ELF-1 (cell line): ENCODE measurements at regions not wholly inside any gene's neighbourhood (a gene's known extent, or its start where the extent isn't known, plus 50 kb on each side); places are given as distances from the start of the nearest gene placed in this dataset.

Experiments
- DNase-seq: peaks from one replicate; pipeline ENCODE4 v3.0.0-alpha.2; 2016; ENCODE audit warnings: low read depth, low spot score

GRCh38 chr10:105729428-105729827, 1088.3 kb downstream of the SORCS3 start:
- DNase-seq, result no peak

- DNase-seq, result peak; percentile 66
These were observed 1086.5 kb downstream of the SORCS3 start for GRCh38 chr10:105727586-105727985.

- peak; percentile 63 for DNase-seq
These were observed 1086.0 kb downstream of the SORCS3 start for GRCh38 chr10:105727131-105727530.

DNA sequence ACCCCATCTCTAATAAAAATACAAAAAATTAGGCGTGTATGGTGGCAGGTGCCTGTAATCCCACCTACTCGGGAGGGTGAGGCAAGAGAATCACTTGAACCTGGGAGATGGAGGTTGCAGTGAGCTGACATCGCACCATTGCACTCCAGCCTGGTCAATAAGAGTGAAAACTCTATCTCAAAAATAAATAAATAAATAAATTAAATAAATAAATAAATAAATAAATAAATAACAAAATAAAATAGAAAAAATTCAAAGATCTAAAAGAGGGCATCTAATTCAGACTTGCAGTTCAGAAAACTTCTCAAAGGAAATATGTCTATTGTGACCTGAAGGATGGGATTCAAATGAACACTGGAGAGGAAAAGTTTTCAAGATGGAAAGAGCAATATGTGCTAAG, 1085.1 kb downstream of the SORCS3 start:
- DNase-seq, result no peak

DNA sequence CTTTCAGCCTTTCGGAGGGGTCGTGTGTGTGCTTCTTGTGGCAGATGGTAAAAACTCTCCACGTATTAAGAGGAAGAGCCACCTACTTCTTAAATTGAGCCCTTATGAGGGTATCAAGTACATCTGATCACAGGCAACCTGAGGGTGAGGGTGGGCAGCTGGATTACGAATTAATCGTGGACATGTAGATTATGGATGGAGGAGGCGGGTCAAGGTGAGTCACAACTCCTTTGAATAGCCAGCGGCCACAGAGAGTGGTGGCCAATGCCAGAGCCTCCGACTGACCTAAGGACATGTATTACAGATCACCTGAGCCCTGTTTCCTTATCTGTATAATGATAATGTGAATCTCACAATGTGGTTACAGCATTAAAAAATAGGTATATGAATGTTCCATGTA, 1083.9 kb downstream of the SORCS3 start:
- no peak for DNase-seq

GRCh38 chr10:105718207-105718995, 1077.3 kb downstream of the SORCS3 start:
- no peak for DNase-seq

DNA sequence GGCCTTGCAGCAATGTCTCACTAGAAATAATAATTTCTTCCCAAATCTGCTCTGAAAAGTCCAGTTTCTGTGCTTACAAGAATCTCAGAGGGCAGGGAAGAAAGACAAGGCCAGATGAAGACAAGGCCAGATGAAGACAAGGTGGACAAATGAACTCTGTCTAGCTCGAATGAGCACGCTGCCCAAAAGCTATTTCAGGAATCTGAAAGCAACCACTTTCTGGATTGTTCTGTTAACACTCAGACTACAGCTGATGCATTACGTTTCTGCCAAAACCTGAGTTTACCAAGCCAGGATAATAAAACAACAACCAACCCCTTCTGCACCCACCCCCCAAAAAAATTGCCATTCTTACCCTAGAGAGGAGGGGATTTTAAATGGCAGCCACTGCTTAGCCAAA, 1073.6 kb downstream of the SORCS3 start:
- no peak for DNase-seq

- DNase-seq, result no peak
These were observed 1066.5 kb downstream of the SORCS3 start for GRCh38 chr10:105707603-105708002.

DNA sequence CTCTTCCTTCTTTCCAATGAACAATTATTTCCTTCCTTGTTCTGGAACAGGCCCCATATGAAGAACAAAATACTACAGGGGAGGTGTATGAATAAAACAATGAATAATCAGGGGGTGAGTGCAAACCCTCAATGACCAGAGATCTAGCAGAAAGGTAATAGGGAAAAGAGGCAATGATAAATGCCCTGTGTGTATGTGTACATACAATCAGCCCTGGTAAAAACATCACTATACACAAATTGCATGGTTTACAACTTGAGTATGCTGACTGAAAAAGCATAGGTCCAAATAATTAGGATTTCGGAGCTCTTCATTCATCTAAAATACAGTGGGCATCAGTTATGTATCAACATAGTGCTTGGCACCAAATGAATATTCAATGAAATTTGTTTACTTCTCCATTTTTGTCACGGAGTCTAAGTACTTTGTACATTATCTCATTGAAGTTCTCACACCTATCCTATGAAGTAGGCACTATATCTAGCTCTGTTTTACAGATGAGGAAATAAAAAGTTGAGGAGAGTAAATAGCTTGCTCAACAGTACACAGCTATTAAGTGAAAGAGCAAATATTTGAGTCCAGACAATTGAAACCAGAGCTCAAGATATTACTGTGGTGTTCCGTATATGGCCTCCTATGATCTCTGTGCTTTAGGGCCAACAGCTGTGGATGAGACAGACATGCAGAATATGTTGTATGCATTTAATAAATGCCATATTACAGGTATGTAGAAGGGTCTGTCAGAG, 1065.4 kb downstream of the SORCS3 start:
- DNase-seq, result no peak

GRCh38 chr10:105702211-105702610, 1061.1 kb downstream of the SORCS3 start:
- no peak for DNase-seq

DNA sequence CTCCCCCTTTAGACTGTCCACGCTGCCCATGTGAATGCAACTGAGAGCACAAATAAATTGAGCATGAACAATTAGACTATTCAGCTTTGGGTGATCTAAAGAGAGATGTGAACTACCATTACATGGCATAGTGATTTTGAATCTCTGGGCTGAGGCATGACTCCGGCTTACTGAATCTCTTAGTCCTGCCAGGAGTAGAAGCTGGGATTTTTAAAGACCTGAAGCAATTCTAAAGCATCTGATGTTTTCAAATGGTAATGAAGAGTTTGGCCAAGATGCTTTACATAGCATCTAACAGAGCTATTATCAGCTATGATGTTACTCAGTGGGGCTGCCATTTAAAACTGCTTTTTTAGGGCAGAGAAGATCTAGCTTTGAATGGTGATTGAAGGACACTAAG, 1059.1 kb downstream of the SORCS3 start:
- DNase-seq, result no peak

DNA sequence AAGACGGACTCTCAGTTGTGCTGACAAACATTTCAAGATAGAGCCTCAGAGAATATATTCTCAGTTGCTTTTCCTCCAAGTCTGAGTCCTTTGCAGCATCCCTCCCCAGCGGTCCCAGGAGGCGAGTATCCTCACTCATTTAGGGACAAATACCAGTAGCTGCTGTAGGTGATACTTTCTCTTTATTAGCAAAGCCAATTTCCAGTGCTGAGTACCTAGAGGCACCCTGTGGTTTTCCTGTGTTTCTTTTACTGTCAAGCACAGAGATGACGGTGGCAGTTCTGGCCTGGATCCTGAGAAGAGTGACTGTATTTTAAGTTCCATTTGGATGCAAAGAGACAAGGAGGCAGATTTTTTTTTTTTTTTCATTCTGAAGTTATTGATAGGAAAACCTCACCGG, 1058.4 kb downstream of the SORCS3 start:
- DNase-seq, result no peak

DNA sequence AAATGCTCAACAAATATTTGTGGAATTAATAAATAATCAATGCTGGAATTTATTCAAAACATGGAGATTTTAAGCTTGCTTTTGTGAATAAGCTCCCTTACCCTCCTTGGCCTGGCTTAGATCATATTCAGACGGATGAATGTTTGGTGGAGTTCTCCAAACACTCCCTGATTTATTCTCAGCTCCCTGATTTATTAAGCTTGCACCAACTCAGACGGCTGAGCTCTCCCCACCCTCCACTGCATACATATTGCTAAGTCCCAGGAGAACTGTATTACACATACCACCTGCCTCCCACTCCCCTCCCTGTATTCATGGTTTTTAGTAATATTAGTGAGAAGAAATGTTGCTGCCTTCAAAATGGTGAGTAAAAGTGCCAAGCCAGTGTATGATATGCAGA, 1057.5 kb downstream of the SORCS3 start:
- DNase-seq, result no peak

DNA sequence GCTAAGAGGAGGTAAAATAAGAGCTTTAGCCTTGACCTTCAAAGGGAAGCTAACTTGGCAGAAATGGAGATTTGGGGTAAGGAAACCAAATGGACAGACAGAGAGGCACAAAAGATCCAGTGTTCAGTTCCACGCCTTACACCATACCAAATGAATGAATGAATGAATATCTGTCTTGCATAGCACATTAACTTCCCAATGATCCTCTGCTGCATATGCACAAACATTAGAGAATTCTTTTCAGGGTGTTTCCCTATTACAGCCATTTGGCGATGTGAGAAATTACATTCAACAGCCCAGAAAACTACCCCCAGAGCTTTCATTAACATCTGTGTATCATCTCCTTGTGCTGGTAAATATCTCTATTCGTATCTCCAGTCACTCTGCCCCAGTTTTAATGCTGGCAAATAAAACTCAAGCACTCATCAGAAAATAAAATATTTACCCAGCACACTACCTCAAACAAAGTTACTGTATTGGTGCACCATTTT, 1056.2 kb downstream of the SORCS3 start:
- DNase-seq, result no peak

- no peak for DNase-seq
These were observed 1050.7 kb downstream of the SORCS3 start for GRCh38 chr10:105691811-105692210.

- DNase-seq, result no peak
These were observed 1041.8 kb downstream of the SORCS3 start for GRCh38 chr10:105682911-105683310.

DNA sequence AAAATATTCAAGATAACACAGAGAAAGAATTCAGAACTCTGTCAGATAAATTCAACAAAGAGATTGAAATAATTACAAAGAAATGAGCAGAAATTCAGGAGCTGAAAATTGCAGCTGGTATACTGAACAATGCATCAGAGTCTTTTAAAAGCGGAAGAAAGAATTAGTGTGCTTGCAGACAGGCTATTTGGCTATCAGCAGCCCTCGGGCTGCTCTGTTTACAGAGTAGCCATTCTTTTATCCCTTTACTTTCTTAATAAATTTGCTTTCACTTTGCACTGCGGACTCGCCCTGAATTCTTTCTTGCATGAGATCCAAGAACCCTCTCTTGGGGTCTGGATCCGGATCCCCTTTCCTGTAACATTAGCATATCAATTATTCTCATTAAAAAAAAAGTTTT, 1040.0 kb downstream of the SORCS3 start:
- DNase-seq, result no peak

DNA sequence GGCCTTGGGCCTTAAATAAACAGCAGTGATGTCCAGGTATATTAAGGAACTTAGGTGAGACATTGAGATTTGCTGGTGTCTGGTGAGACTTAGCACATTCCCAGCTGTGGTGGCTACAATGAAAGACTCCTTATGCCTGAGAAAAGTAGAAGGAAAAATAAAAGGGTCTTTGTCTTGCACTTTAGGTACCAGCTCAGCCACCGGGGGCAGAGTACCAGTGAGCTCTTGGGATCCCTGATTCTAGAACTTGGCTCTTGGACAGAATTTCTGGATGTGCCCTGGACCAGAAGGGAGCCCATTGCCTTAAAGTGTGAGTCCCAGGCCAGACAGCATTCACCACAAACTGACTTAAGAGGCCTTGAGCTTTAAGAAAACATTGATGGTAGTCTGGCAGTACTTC, 1038.7 kb downstream of the SORCS3 start:
- DNase-seq, result no peak

DNA sequence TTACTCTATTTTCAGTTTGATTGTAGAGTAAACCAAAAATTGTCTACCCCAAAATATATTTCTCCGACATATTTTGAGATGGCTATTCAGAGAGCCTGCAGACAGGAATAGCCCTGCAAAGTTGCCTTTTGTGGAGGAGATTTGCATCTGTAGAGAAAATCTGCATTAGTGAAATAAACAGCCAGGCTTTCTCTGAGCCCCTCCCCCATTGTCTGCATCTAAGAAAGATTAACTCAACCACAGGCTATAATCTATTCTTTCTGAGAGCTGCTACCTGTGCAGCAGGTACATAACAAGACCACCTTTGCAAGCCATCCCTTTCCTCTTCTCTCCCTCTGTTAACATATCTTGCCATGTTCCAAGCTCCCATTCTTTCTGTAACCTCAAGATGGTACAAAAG, 1034.2 kb downstream of the SORCS3 start:
- DNase-seq, result no peak

- no peak for DNase-seq
These were observed 1033.4 kb downstream of the SORCS3 start for GRCh38 chr10:105674448-105674847.

DNA sequence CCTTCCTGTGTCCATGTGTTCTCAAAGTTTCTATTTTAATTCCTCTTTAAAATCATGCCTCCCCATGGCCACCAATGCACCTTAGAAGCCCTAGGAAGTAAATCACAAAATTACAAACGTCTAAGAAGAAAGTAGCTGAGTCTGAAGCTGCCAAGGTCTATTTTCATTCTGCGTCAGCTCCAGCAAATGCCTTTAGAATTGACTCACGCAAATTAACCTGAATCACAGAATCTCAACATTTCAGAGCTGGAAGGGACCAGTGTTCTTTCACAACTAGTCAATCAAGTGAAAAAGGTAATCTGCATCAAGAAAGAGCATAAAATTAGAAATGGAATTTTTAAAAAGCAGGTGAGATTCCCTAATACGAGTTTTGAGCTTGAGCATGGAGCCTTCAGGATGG, 1017.6 kb downstream of the SORCS3 start:
- DNase-seq, result no peak

DNA sequence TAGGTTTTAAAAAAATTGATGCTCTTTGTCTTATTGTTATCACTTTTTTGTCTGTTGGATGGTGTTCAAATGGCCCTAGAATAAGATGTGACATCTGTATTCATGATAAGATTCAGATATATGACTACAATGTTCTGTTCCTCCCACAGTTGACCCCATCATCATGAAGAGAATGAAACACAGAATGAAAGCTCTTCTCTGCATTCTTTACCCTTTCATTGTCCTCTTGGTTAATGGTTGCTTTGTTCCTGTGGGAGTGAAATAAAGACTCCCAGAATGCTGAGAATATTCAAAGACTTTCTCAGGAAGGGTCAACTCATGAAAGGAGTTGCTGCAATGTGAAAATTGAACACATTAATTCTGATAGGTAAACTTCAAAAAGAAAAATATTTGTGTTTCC, 1015.8 kb downstream of the SORCS3 start:
- no peak for DNase-seq

GRCh38 chr10:105650306-105650705, 1009.2 kb downstream of the SORCS3 start:
- DNase-seq, result peak; percentile 70
